DOHH2 (cell line): ENCODE measurements at regions not wholly inside any gene's neighbourhood (a gene's known extent, or its start where the extent isn't known, plus 50 kb on each side); places are given as distances from the start of the nearest gene placed in this dataset.
"Not testable (repeated sequence)": the region's sequence is repeated elsewhere in the genome, so short reads cannot be mapped to it uniquely, and the experiment has no call there.

Experiments used
- CTCF ChIP-seq: fragments of 200-600 bp; sonication (generic); IDR thresholded peaks from one replicate; pipeline ENCODE4 v1.5.1; 2014; ENCODE audit warnings: antibody characterized with exemption, mild to moderate bottlenecking, low read depth, low read length; ENCODE audit not compliant: poor library complexity, severe bottlenecking
- EZH2phosphoT487 ChIP-seq: fragments of 200-600 bp; sonication (generic); IDR thresholded peaks from 2 replicates; pipeline ENCODE4 v1.6.1; 2017; ENCODE audit warnings: borderline replicate concordance, mild to moderate bottlenecking, antibody characterized with exemption, low read length, moderate library complexity, mixed read lengths

- TF ChIP-seq CTCF, EZH2phosphoT487: not testable (repeated sequence)
Measured at GRCh38 chr7:113336838-113337237, 218.5 kb upstream of the SMIM30 start.
